Trophoblast cell (in vitro differentiated cells and primary cell): ENCODE measurements at regions not wholly inside any gene's neighbourhood (a gene's known extent, or its start where the extent isn't known, plus 50 kb on each side); places are given as distances from the start of the nearest gene placed in this dataset.
"Not testable (repeated sequence)": the region's sequence is repeated elsewhere in the genome, so short reads cannot be mapped to it uniquely, and the experiment has no call there.

Source experiments
- DNase-seq, 2 donors: peaks; one replicate each; pipeline ENCODE4 v3.0.0-alpha.2; 2016
- H2AFZ ChIP-seq: 2 replicates; pipeline ENCODE4 v1.6.1; 2013; ENCODE audit warnings: low read length, moderate library complexity, mild to moderate bottlenecking; ENCODE audit not compliant: insufficient read depth, poor library complexity
- H2AK5ac ChIP-seq: 2 replicates; pipeline ENCODE4 v1.6.1; 2013; ENCODE audit warnings: mild to moderate bottlenecking, low read length
- H2BK120ac ChIP-seq: 2 replicates; pipeline ENCODE4 v1.6.1; 2013; ENCODE audit warnings: low read length, mild to moderate bottlenecking, moderate library complexity; ENCODE audit not compliant: insufficient read depth, poor library complexity
- H2BK12ac ChIP-seq: 2 replicates; pipeline ENCODE4 v1.6.1; 2013; ENCODE audit warnings: mild to moderate bottlenecking, low read length, moderate library complexity
- H2BK5ac ChIP-seq: 2 replicates; pipeline ENCODE4 v1.6.1; 2013; ENCODE audit warnings: low read length, low read depth, moderate library complexity, mild to moderate bottlenecking; ENCODE audit not compliant: poor library complexity
- H3K14ac ChIP-seq: 2 replicates; pipeline ENCODE4 v1.6.1; 2013; ENCODE audit warnings: mild to moderate bottlenecking, low read length
- H3K18ac ChIP-seq: 2 replicates; pipeline ENCODE4 v1.6.1; 2013; ENCODE audit warnings: mild to moderate bottlenecking, low read length
- H3K23ac ChIP-seq: 2 replicates; pipeline ENCODE4 v1.6.1; 2013; ENCODE audit warnings: low read length
- H3K27ac ChIP-seq: 2 replicates; pipeline ENCODE4 v1.5.1; 2013; ENCODE audit warnings: low read depth, mild to moderate bottlenecking, inconsistent platforms, low read length, moderate library complexity
- H3K27me3 ChIP-seq: 2 replicates; pipeline ENCODE4 v1.6.1; 2013; ENCODE audit warnings: inconsistent platforms, mild to moderate bottlenecking, low read length, moderate library complexity; ENCODE audit not compliant: insufficient read depth
- H3K36me3 ChIP-seq, 2 experiments: 1 replicate in 1 of 2; 2 replicates in 1 of 2; pipeline ENCODE4 v1.6.1; 2013; ENCODE audit warnings: low read length in 2 of 2, mild to moderate bottlenecking in 2 of 2, moderate library complexity in 1 of 2; ENCODE audit not compliant: insufficient read depth in 2 of 2, control insufficient read depth in 1 of 2
- H3K4ac ChIP-seq: 2 replicates; pipeline ENCODE4 v1.6.1; 2013; ENCODE audit warnings: low read depth, mild to moderate bottlenecking, low read length, moderate library complexity
- H3K4me1 ChIP-seq, 2 experiments: 1 replicate in 1 of 2; 2 replicates in 1 of 2; pipeline ENCODE4 v1.6.1; 2013; ENCODE audit warnings: low read length in 2 of 2, mild to moderate bottlenecking in 2 of 2, moderate library complexity in 1 of 2; ENCODE audit not compliant: insufficient read depth in 2 of 2, control insufficient read depth in 1 of 2
- H3K4me2 ChIP-seq: 2 replicates; pipeline ENCODE4 v1.6.1; 2013; ENCODE audit warnings: inconsistent platforms, mild to moderate bottlenecking, low read length, moderate library complexity
- H3K4me3 ChIP-seq: 2 replicates; pipeline ENCODE4 v1.5.1; 2013; ENCODE audit warnings: mild to moderate bottlenecking, low read depth, low read length, inconsistent platforms
- H3K79me1 ChIP-seq: one replicate; pipeline ENCODE4 v1.6.1; 2013; ENCODE audit warnings: low read length
- H3K79me2 ChIP-seq: 2 replicates; pipeline ENCODE4 v1.6.1; 2013; ENCODE audit warnings: low read length, mild to moderate bottlenecking; ENCODE audit not compliant: control insufficient read depth, insufficient read depth, poor library complexity
- H3K9ac ChIP-seq: 2 replicates; pipeline ENCODE4 v1.6.1; 2013; ENCODE audit warnings: mild to moderate bottlenecking, low read length
- H3K9me3 ChIP-seq: 2 replicates; pipeline ENCODE4 v1.6.1; 2013; ENCODE audit warnings: low read depth, mild to moderate bottlenecking, control low read depth, inconsistent platforms, low read length; ENCODE audit not compliant: insufficient read depth
- H4K12ac ChIP-seq: 2 replicates; pipeline ENCODE4 v1.6.1; 2013; ENCODE audit warnings: low read depth, mild to moderate bottlenecking, low read length, moderate library complexity
- H4K8ac ChIP-seq: 2 replicates; pipeline ENCODE4 v1.6.1; 2013; ENCODE audit warnings: low read depth, mild to moderate bottlenecking, low read length, moderate library complexity
- H4K91ac ChIP-seq: one replicate; pipeline ENCODE4 v1.6.1; 2013; ENCODE audit warnings: low read depth, mild to moderate bottlenecking, low read length, moderate library complexity
- WGBS: extraction: QIAGEN DNeasy Blood & Tissue Kit; methylation state at CpG from one replicate; pipeline ENCODE4 v1.1.7; 2013; ENCODE audit warnings: missing lambda C conversion rate; ENCODE audit not compliant: insufficient read length, insufficient coverage; ENCODE audit errors: extremely low coverage; 5-methylcytosine and 5-hydroxymethylcytosine counted together

DNA sequence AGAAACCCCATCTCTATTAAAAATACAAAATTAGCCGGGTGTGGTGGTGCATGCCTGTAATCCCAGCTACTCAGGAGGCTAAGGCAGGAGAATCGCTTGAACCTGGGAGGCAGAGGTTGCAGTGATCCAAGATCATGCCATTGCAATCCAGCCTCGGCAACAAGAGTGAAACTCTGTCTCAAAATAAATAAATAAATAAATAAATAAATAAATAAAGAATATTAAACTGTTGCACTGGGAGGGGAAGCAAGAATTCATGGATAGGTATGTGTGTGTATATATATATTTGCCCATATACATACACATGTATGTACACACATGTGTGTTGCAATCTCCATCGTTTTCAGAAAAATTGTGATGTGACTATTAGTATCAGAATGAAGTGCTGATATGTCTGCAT lies 231.4 kb downstream of the CPS1 start:
- H3K9me3 ChIP-seq, H3K4me2 ChIP-seq, H2BK120ac ChIP-seq, H3K9ac ChIP-seq, H2AFZ ChIP-seq, H3K79me2 ChIP-seq, H4K91ac ChIP-seq, H4K12ac ChIP-seq, H2BK5ac ChIP-seq, H3K18ac ChIP-seq, H3K4me3 ChIP-seq, DNase-seq, H2AK5ac ChIP-seq, H3K14ac ChIP-seq, H3K79me1 ChIP-seq, H3K4me1 ChIP-seq, H4K8ac ChIP-seq, H2BK12ac ChIP-seq, H3K27ac ChIP-seq, H3K36me3 ChIP-seq, H3K23ac ChIP-seq, H3K4ac ChIP-seq, H3K27me3 ChIP-seq: not testable (repeated sequence)
- no CpG with 5 or more reads among the region's 4 CpGs for WGBS

DNA sequence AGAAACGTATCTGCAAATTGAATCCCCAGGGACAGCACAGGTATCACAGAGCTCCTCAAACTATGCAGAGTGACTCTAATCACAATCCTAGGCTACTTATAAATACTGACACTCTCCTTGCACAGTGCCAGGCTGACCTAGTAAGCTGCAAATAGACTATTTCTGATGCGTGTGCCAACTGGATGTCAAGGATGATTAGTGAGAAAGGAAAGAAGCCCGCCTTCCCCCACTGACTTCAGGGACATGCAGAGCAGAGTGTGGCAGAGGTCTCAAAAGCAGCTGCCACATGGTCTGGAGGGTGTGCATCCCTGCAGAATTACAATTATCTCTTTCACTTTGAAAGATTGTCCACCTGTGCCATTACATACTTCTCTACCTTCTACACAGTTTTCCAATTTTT lies 235.6 kb downstream of the CPS1 start:
- Histone ChIP-seq H3K36me3 (no peaks in the 10 kb centered on the region), H2BK12ac (no peak overlapping the region), H2BK5ac (no peak overlapping the region), H3K4ac (no peak overlapping the region), H2AK5ac (no peak overlapping the region), H4K8ac (no peak overlapping the region), H3K18ac (no peak overlapping the region), H3K79me2 (no peaks in the 10 kb centered on the region), H3K27me3 (no peaks in the 10 kb centered on the region), H2AFZ (no peak overlapping the region), H4K12ac (no peak overlapping the region), H3K4me1 (no peaks in the 10 kb centered on the region), H4K91ac (no peak overlapping the region), H3K4me2 (no peak overlapping the region), H3K4me3 (no peak overlapping the region), H3K79me1 (no peaks in the 10 kb centered on the region), H3K23ac (no peak overlapping the region), H3K14ac (no peak overlapping the region), H3K9ac (no peak overlapping the region), H2BK120ac (no peak overlapping the region), H3K27ac (no peak overlapping the region), H3K9me3 (no peaks in the 10 kb centered on the region)
- no peak for DNase-seq
- WGBS: no CpG with 5 or more reads among the region's 3 CpGs

DNA sequence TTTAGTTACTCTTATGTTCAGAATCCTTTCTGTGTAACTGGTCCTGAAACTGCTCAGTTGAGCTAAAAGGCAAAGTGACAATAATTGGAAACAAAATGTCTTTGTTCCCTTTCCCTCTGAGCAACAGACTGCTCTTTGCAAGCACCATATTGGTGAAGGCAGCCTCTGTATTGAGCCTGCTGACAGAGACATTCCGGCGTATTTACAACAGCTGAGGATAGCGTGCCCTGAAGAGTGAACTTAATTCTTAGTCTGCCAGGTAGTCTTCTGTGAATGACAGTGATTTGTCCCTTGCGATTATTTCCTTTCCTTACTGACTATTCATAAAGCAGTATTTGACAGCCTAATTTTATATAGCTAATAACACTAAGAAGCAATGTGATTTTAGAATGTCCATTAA lies 239.1 kb downstream of the CPS1 start:
- no peaks in the 10 kb centered on the region for H3K4me1 ChIP-seq
- H3K18ac ChIP-seq: no peak overlapping the region
- no peaks in the 10 kb centered on the region for H3K9me3 ChIP-seq
- H3K4me2 ChIP-seq: no peak overlapping the region
- H3K27ac ChIP-seq: no peak overlapping the region
- no peak overlapping the region for H3K4me3 ChIP-seq
- no peak overlapping the region for H2AK5ac ChIP-seq
- no peaks in the 10 kb centered on the region for H3K79me1 ChIP-seq
- no peak overlapping the region for H2BK120ac ChIP-seq
- WGBS: no CpG with 5 or more reads among the region's 4 CpGs
- no peak overlapping the region for H3K14ac ChIP-seq
- H4K8ac ChIP-seq: no peak overlapping the region
- H2BK12ac ChIP-seq: no peak overlapping the region
- H3K27me3 ChIP-seq: no peaks in the 10 kb centered on the region
- no peak overlapping the region for H2BK5ac ChIP-seq
- no peak overlapping the region for H3K23ac ChIP-seq
- H2AFZ ChIP-seq: no peak overlapping the region
- H3K4ac ChIP-seq: no peak overlapping the region
- DNase-seq: no peak
- no peak overlapping the region for H4K12ac ChIP-seq
- H3K36me3 ChIP-seq: no peaks in the 10 kb centered on the region
- no peak overlapping the region for H3K9ac ChIP-seq
- no peaks in the 10 kb centered on the region for H3K79me2 ChIP-seq
- H4K91ac ChIP-seq: no peak overlapping the region

DNA sequence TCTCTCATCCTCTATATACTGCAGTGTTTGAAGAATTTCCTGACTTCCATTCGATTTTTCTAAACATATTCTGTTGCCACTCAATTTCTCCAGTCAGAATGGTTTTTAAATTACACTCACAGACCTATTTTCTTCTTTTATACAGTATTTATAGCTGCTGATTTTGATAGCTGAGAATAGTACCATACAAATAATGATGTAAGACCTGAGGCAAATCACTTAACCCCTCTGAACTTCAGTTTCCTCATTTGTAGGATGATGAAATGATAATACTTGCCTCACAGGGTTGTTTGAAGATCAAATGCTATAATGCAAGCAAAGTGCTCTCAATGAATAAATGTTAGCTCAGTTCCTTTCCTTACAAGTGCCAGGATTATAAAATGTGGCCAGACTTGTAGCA lies 241.8 kb downstream of the CPS1 start:
- no peak overlapping the region for H3K18ac ChIP-seq
- no peak overlapping the region for H2AFZ ChIP-seq
- no peaks in the 10 kb centered on the region for H3K4me1 ChIP-seq
- no peak overlapping the region for H2BK5ac ChIP-seq
- H3K14ac ChIP-seq: no peak overlapping the region
- no peak overlapping the region for H4K12ac ChIP-seq
- H3K27ac ChIP-seq: no peak overlapping the region
- no peak overlapping the region for H3K4me3 ChIP-seq
- H3K9me3 ChIP-seq: no peaks in the 10 kb centered on the region
- no peak overlapping the region for H2BK12ac ChIP-seq
- no peak overlapping the region for H3K4ac ChIP-seq
- no peaks in the 10 kb centered on the region for H3K79me1 ChIP-seq
- no peak overlapping the region for H3K23ac ChIP-seq
- no peaks in the 10 kb centered on the region for H3K27me3 ChIP-seq
- no peaks in the 10 kb centered on the region for H3K79me2 ChIP-seq
- no peak overlapping the region for H2AK5ac ChIP-seq
- WGBS: no CpG with 5 or more reads among the region's 1 CpG
- no peak overlapping the region for H3K9ac ChIP-seq
- H4K91ac ChIP-seq: no peak overlapping the region
- no peak overlapping the region for H3K4me2 ChIP-seq
- DNase-seq: no peak
- no peak overlapping the region for H2BK120ac ChIP-seq
- no peak overlapping the region for H4K8ac ChIP-seq
- H3K36me3 ChIP-seq: no peaks in the 10 kb centered on the region
